NCI-H446 treated with DMSO at 0.1 percent for 48 hours (cell line): ENCODE measurements at regions not wholly inside any gene's neighbourhood (a gene's known extent, or its start where the extent isn't known, plus 50 kb on each side); places are given as distances from the start of the nearest gene placed in this dataset.

Experiments
- DNase-seq: peaks from one replicate; lab custom pipeline; 2025; lab: John Stamatoyannopoulos, UW

DNA sequence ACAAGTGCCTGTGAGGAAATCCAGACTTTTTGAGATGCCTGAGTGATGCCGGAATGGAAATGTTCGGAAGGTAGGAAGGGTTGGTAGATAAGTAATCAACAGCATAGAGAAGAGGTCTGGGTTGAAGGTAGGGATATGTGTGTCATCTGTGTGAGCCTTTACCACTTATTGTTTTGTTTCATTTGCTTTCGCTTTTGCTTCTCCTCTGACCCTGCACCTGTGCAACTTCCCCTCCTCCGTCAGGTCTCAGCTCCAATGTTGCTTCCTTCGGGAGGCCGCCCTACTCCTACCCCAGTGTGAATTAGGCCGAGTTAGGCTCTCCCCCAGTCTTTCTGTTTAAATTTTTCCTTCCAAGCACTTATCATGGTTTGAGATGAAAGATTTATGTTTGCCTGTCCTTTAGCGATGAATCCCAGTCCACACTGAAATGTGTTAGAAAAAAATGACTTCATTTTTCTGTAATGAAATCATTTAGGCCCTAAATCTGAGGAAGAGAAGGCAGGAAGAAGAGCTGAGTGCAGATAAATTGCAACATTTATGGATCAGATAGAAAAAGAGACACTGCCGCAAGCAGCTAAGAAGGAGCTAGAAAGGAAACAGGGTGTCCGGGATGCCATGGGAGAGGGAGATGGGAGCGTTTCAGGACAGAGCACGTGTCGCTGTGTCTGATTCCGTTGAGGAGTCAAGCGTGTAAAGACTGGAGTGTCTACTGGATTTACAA is 139.6 kb upstream of the PELI1 start:
- DNase-seq, result no peak

DNA sequence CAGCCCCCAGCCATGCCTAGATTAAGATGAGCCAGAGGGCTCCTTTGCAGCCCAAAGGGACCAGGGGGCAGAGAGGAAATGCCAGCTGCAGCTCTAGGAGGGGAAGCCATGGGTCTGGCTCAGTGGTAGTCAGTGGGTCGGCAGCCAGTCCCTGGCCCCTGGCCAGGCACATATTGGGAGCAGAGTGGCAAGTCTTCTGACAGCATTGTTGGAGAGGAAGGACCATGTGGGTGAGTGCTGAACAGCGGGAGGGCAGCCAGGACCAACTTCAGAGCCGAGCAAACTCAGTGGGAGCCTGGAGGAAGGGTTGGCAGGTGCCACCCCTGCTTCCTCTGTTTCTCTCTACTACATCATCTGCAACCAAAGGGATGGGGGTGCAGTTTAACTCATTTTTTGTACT is 140.5 kb upstream of the PELI1 start:
- peak; percentile 79 for DNase-seq

DNA sequence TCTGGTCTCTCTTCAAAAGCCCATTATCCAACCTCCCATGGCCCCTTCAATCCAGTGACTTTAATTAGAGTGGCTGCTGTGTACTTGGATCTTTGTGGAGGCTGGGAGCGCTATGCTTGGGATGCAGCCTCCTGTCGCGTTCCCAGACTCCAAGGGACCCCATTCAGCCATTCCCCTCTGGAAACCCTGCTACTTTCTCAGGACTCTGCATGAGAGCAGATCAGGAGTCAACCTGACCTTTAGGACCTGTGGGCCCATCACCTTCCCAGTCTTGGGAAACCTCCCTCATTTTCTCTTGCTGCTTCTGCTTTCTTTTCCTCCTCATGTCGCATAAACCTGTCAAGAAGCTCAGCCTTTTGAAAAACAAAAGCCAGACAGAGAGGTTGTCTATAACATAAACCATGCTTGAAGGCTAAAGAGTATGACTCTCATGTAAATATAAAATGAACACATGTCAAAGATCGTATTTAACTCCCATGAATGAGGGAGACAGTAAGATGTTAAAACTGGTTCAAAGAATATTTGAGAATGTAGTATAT is 143.1 kb upstream of the PELI1 start:
- DNase-seq, result no peak

DNA sequence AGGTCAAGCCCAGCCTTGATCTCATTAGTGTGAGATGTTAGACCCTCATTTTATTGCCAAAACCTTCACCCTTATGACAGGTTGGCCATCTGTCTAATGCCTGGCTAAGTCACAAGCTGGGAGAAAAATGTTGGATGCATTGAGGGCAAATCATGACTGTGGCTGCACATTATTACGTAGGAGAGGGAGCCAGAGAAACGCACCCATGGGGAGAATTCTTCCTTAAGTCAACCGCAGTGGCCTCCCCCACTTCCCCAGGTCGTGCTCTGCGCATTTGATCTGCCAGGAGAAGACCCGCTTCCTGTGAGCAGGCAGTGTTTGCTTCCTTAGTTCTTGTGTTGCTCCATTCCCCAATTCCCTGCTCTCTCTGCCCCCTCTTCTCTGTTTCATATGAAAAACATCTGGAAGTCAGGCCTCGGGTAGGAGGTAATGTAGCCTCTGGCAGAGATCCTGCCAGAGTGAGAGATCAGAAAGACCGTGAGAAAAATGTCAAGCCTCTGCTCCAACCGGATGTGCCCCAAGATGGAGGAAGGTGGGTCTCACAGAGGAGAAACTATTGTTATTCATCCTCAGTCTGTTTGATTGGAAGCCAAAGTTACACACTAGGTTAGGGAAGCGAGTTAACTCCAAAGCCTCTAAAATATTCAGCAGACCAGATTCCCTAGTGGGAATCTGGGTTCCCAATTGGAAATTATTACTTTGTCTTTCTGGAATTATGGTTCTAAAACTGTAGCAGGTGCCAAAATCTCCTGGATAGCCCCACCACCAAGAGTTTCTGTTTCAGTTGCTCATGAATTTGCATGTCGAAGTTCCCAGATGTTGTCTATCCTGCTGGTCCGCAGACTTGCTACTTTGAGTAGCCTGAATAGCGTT is 144.3 kb upstream of the PELI1 start:
- DNase-seq, result no peak

DNA sequence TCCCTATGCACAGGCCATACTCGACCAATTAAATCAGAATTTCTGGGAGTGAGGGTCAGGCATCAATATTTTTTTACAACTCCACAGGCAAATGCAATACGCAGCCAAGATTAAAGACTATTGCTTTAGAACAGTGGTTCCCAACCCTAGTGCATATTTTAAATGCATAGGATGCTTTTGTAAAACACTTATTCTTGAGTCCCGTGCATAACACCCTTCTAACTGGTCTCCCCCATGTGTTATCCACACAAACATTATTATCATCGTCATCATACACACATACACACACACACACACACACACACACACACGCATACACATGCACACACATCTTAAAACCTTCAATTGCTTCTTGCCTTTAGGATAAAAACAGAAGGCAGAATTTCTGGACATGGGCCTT is 145.0 kb upstream of the PELI1 start:
- no peak for DNase-seq

DNA sequence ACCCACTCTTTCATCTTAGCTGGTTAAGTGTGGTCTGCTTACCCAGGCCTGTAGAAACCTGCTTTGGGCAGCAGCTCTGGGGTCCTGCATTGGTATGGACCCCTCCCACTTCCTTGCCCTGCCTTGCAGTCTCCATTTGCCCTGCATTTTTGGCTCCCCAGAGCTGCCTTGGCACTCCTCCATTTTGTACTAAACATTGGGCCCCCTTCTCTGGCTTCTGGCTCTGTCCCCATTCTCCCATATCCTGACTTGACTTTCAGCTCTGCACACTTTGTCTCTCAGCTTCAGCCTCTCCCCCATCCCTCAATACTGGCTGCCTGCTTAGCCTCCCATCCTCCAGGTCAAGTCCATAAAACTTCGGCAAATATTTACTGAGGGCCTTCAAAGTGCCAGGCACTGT is 145.5 kb upstream of the PELI1 start:
- no peak for DNase-seq

DNA sequence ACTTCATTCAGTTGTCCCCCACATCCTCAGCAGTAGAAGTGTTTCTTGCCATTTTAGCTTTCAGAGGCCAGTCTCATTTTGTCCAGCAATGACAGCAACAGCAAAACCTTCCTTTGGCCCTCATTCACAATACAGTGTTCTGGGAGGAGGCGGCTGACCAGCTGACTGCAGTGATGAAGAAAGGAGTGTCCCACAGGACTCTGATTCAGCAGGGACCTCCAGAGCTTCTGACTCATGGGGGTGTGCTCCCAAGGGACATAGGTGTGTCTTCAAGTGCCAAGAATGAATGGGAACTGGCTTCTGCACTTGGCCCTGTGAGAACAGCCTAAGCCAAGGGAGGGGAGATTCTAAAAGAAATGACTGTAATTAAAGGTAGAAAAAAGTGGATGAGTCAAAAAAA is 147.0 kb upstream of the PELI1 start:
- DNase-seq, result no peak

DNA sequence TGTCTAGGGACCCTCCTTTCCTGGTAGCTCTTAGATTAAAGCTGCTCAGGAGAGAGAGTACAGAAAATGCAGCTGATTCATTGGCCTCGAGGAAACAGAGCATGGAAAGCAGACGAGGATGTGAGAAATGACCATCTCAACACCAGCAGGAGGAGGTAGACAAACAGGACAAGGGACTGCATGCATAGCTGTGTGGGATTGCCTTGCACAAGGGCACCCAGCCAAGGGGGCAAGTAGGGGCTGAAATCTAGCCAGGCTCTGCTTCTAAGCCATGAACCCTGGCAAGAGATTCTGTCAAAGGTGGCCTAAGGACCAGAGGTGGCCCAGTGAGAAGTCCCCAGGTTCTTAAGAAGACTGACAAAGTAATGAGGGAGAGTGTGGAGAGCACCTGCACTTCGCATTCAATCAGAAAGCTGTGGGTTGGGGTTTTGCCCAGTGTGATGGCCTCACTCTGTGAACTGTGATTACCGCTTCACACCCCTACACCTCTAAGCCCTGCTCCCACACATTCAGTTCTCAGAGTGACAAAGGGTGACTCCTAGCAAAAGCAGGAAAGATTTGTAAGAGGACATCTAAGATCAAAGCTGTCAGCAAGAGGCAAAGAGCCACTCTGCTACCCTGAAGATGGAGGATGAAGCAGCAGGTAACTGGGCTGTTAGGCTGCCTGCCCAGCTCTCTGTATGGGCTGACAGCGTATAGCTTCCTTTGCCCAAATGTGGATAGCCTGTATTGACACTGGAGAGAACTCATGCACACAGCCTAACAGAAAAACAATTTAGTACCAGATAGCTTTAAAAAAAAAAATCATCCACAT is 151.3 kb upstream of the PELI1 start:
- DNase-seq, result no peak

DNA sequence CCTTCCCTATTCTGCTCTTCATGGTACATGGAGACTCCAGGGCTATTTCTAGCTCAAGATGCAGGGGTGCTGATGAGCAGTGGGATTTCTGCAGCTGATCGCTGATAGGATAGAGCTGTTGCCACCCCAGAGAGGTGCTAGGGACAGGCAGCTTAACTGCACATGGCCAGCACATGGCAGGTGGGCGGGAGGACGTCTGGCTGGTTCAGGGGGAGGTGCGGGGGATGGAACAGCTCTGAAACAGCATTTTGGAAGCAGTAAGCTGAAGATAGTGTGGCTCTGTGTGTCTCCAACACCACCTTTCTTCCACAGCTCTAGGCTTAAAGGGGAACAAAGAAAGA is 151.9 kb upstream of the PELI1 start:
- DNase-seq, result no peak

DNA sequence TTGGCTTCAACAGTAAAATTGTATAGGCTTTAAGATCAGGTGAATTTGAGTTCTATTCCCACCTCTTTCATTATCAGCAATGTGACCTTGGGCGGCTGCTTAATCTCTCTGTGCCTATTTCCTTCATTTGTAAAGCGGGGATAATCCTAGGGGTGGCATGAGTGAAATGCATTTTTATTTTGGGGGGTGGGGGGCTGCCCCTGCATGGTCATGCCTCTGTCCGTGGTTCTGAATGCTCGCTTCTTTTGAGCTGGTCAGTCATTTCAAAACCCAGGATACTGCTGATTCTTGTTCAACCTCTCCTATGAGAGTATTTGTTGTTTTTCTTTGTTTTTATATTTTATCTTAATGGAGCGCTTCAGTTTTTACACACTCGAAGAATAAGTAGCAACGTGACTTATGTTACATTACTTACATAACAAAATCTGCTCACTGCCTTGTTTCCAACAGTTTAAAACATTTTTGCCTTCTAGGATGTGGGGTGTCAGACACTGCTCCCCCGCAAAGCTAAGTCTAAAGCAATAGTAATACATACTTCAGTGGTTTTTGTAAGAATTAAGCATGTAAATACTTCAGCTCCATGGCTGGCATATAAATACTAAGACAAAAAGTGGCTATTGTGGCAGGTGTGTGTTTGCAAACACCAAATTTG is 152.6 kb upstream of the PELI1 start:
- no peak for DNase-seq

DNA sequence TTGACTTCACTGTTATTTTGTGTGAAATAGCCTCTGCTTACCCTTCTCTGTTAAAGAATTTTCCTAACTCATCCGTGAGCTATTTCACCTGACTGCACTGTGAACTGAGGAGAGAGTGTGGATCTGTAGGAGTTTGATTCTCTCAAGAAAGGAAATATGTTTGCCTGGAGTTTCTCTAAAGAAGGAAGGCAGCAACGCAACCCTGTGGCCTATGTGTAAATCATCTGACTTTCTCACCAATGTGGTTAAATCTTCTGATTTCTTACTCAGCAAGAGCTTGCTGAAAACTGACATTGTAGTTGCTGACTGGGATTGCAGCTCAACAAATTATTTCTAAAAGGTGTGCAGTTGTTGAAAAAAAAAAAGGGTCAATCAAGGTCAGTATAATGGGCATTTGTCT is 153.9 kb upstream of the PELI1 start:
- no peak for DNase-seq

DNA sequence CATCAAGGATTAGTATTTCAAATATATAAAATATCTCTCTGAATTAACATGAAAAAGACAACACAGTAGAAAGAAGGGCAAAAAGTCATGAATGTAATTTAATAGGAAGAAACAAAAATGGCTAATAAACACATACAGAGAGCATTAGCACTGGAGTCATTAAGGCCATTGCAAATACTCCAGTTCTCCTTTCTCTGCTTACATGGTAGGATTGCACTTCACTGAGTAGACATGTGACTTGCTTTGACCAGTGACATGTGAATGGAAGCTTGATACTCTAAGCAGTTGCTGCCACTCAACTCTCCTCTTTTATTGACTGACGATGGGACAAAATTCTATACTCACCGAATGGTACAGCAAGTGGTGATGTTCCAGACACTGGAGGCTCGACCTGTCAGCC is 153.9 kb upstream of the LGALSL start:
- DNase-seq, result no peak

DNA sequence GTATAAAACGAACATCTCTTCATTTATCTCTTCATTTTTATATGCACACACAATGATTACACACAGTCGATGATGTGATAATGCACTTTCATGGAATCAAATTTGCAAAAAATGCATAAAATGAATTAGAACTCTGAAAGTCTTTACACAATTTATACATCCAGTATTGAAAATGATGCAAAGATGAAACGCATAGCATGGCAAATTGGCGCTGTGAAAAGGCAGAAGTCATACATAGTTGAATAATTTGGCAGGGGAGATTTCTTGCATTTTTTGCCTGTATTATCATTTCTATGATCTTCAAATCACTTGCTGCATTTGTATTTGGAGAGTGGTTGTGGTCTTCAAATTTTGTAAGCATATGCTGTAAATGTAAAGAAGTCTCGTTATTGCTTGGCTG is 150.7 kb upstream of the LGALSL start:
- no peak for DNase-seq

DNA sequence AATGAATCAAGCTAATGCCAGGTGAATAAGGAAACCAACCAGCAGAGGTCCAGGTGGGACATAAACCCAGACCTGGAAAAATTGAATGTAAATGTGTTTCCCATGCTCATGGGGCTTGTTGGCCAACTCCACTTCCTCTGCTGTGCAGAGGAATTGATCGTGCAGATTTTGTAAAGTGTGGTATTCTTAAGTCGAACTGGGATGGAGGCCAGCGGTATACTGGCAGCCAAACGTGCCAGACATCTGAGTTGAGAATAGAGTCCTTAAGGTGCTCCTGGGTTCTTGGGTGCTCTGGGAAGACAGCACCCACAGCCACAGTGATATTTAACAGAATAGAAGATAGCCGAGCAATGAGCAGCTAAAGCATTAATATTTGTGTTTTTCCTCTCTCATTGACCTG is 146.5 kb upstream of the LGALSL start:
- DNase-seq, result no peak

DNA sequence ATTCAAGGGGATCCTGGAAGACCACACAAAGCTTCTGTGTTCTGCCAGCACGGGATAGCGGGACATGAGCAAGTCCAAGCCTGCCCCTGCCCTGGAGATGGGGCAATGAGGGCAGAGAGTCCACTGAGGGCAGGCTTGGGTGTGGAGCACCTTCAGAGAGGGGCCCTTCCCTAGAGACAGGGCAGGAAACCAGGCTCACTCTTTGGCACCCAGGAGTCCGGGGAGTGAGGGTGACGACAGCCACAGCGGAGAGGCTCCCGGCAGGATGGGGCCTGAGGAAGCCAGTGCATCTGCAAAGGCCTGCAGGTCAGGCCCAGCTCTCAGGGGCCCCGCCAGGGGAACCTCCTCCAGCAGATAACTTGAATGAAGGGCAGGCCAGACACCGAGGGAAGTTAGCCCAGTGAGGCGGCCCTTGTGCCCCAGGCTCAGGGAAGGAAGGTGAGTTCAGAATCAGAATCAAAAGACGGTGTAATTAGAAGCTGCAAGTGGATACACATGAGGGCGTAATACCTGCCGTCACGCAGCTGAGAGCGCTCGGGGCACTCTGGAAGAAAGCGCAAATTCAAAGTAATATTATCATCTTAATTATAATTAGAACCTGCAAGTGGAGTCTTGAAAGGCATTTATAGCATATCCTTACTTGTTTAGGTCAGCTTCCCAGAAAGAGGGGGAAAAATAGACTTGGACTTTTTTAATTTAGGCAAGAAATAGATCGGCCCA is 142.6 kb upstream of the LGALSL start:
- no peak for DNase-seq

DNA sequence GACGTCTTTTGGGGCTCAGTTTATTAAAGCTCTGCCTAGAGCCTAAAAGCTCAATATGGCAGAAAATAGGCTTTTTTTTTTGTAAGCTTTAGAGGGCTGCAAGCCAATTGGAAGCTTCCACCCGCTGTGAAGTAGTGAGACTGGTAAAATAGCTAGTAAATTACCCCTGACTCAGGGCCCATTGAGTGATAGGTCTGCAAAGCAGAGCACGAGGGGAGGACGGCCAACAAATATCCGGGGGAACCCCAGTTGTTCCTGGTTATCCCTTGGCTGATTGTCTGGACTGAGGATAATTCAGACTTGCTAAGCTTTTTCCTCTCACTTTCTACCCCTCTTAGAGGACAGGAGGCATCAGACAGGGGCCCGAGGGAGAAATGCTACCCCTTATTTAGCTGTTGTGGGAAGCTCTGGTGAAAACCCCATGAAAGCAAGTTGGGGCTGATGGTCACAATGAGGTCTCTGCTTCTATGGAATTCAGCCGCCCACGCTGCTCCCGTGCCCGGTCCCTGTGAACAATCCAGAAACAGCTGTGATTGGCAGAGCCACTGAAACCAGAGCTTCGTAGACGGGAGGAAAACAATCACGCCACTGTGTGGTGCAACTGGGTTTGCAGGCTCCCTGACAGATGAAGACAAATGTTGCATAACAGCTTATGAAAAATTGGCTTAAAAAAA is 141.9 kb upstream of the LGALSL start:
- peak; percentile 45 for DNase-seq

DNA sequence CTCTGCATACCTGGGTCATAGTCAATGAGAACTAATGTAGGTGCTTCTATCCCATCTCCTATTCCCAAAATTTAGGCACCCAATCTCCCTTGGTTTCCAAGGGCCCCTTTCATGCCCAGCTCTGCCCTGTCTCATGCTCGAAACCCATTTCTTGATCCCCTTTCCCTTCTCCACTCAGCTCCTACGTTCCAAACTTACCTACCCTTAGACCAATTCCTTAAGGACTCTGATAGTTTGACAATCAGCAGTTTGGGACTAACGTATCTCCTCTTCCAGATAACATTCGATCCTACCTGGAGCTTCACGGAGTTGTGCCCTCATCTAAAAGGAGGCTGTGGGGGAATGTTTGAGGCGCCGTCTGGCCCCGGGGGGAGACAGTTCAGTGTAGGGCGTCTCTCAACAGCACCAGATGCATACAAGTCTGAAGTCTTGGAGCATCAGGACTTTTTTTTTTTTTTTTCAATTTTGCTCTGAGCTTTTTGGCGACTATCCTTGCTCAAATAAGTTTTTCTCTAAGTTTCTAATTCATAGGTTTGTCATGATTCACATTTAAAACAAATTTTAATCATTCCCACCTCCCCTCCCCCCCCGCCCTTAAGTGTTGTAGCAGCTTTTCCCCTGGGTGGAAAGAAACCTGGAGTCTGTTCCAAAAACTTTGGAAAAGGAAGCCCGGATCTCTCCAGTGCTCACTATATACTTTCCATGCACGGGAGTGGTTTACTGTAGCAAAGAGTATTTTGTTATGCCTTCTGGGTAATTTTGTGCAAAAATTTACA is 141.2 kb upstream of the LGALSL start:
- no peak for DNase-seq

DNA sequence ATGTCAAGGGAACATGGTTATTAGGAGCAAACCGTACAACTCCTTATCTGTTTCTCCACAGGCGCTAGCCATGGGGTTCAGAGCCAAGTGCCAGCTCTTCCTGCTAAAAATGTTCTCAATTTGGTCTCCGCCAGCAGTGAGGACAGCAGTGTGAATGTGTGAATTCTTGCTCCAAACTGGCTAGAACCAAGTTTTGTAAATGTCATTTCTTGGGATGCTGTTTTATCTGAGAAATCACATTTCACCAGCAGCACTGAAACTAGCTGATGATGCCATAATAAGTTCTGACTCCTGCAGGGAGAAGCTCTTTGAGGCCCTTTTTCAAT is 140.6 kb upstream of the LGALSL start:
- DNase-seq, result no peak

DNA sequence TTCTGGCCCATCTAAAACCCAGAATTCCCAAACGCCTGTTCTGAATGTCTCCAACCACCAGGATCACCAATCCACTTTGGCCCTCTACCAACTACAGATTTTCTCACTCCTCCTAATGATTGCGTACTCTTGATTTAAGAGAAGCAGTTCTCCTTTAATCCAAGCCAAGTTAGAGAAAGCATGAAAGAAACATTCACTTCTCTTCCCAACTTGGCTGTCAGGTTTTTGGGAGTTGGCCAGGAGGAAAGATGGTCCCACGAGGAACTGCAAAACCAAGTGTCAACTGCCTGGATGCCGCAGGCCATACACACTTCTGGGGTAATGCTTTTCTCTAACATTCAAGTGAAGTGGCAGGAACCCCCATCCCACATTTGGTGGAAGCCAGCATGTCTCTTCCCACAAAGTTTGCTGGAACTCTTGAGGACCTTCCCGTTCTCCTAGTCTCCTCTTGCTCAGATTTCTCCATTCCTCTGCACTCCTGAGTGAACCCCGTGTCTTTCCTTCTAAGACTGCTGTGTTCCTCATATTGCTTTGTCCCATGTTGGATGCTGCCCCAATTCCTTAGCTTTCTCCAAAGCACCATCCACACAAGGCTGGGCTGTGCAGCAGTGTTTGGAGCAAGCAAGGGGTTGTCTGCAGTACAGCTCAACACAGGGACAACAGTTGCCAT is 138.5 kb upstream of the LGALSL start:
- DNase-seq, result no peak
